PC-3 (cell line): ENCODE measurements at regions not wholly inside any gene's neighbourhood (a gene's known extent, or its start where the extent isn't known, plus 50 kb on each side); places are given as distances from the start of the nearest gene placed in this dataset.

ENCODE experiments used
- ATAC-seq: fragments of 200-7000 bp; cut with Tn5 transposase; 2 replicates; pipeline ENCODE4 v1.9.1; 2020; ENCODE audit warnings: mild to moderate bottlenecking, moderate library complexity
- BruUV-seq: library from RNA; stranded (reverse); fragments of 400-500 nt; replicated peaks from 2 replicates; lab custom pipeline; 2021; lab: Mats Ljungman, UMichigan
- CTCF ChIA-PET: fragments of 300-600 bp; sonication (Branson Sonifier 250); formaldehyde crosslinking; loops from one replicate; lab custom pipeline; 2022; ENCODE audit warnings: antibody characterized with exemption; lab: Charles Lee
- POLR2A ChIA-PET: fragments of 300-600 bp; sonication (Branson Sonifier 250); formaldehyde crosslinking; loops from one replicate; lab custom pipeline; 2022; ENCODE audit warnings: antibody characterized with exemption; ENCODE audit not compliant: unreplicated experiment; lab: Charles Lee
- DNase-seq: peaks from one replicate; pipeline ENCODE4 v3.0.0-alpha.2; 2015
- H2AFZ ChIP-seq: fragments of 300-600 bp; sonication (generic); 2 replicates; pipeline ENCODE4 v1.6.0; 2016; ENCODE audit warnings: antibody characterized with exemption, low read length
- H3F3A ChIP-seq: fragments of 300-600 bp; sonication (generic); one replicate; pipeline ENCODE4 v1.6.0; 2017; ENCODE audit warnings: antibody characterized with exemption, low read length, control low read depth, mild to moderate bottlenecking; ENCODE audit not compliant: unreplicated experiment
- H3K27ac ChIP-seq: fragments of 300-600 bp; sonication (generic); 2 replicates; pipeline ENCODE4 v1.5.1; 2016; ENCODE audit warnings: mild to moderate bottlenecking, low read length
- H3K27me3 ChIP-seq: fragments of 300-600 bp; sonication (generic); 2 replicates; pipeline ENCODE4 v1.6.1; 2016; ENCODE audit warnings: low read length, mixed read lengths
- H3K36me3 ChIP-seq: fragments of 300-600 bp; sonication (generic); 2 replicates; pipeline ENCODE4 v1.6.1; 2016; ENCODE audit warnings: low read depth, mixed run types, low read length, mixed read lengths
- H3K4me1 ChIP-seq: fragments of 300-600 bp; sonication (generic); 2 replicates; pipeline ENCODE4 v1.5.1; 2016; ENCODE audit warnings: low read length; ENCODE audit not compliant: insufficient read depth
- H3K4me2 ChIP-seq: fragments of 300-600 bp; sonication (generic); 2 replicates; pipeline ENCODE4 v1.6.0; 2016; ENCODE audit warnings: low read length
- H3K4me3 ChIP-seq: fragments of 300-600 bp; sonication (generic); 2 replicates; pipeline ENCODE4 v1.5.1; 2016; ENCODE audit warnings: mild to moderate bottlenecking, low read length, mixed read lengths
- H3K79me2 ChIP-seq: fragments of 300-600 bp; sonication (generic); 2 replicates; pipeline ENCODE4 v1.6.1; 2017; ENCODE audit warnings: low read length, mixed read lengths
- H3K9ac ChIP-seq: fragments of 300-600 bp; sonication (generic); 2 replicates; pipeline ENCODE4 v1.6.0; 2016; ENCODE audit warnings: mild to moderate bottlenecking, low read length
- H3K9me2 ChIP-seq: fragments of 300-600 bp; sonication (generic); replicated peaks from 2 replicates; pipeline ENCODE4 v1.6.1; 2016; ENCODE audit warnings: mixed run types, low read length, mixed read lengths
- H3K9me3 ChIP-seq: fragments of 300-600 bp; sonication (generic); 2 replicates; pipeline ENCODE4 v1.6.1; 2016; ENCODE audit warnings: low read length, mixed read lengths
- H4K20me1 ChIP-seq: fragments of 300-600 bp; sonication (generic); 2 replicates; pipeline ENCODE4 v1.6.1; 2016; ENCODE audit warnings: low read length, mixed read lengths
- CTCF ChIP-seq: fragments of 300-600 bp; sonication (generic); conservative IDR thresholded peaks from 2 replicates; pipeline ENCODE4 v1.5.1; 2017; ENCODE audit warnings: antibody characterized with exemption, low read depth, mild to moderate bottlenecking, low read length
- EZH2 ChIP-seq: fragments of 300-600 bp; sonication (generic); IDR thresholded peaks from one replicate; pipeline ENCODE4 v1.6.1; 2017; ENCODE audit warnings: antibody characterized with exemption, mild to moderate bottlenecking, low read length; ENCODE audit not compliant: unreplicated experiment
- EZH2phosphoT487 ChIP-seq: fragments of 300-600 bp; sonication (generic); IDR thresholded peaks from 2 replicates; pipeline ENCODE4 v1.6.1; 2018; ENCODE audit warnings: mild to moderate bottlenecking, antibody characterized with exemption, low read length, borderline replicate concordance
- intact Hi-C: fragments of 100-400 bp; cut with micrococcal nuclease; formaldehyde crosslinking; loops from 2 replicates; pipeline ENCODE4 v1.9.0; 2023

GRCh38 chr5:155299386-155300005 is 285.9 kb downstream of the KIF4B start:
- ChIA-PET POLR2A (no interaction called here), CTCF (no interaction called here)
- H2AFZ ChIP-seq: no peak overlapping the region
- ATAC-seq (no peak), DNase-seq (no peak)
- H3K4me2 ChIP-seq: no peak overlapping the region
- H3K4me1 ChIP-seq: no peaks in the 10 kb centered on the region
- H3K27me3 ChIP-seq: no peaks in the 10 kb centered on the region
- no peak overlapping the region for H3K9ac ChIP-seq
- BruUV-seq: no TSS peak
- H3K36me3 ChIP-seq: no peaks in the 10 kb centered on the region
- H3F3A ChIP-seq: no peaks in the 10 kb centered on the region
- no peaks in the 10 kb centered on the region for H4K20me1 ChIP-seq
- intact Hi-C loops: no loop called here
- H3K9me2 ChIP-seq: no peaks in the 10 kb centered on the region
- no peak overlapping the region for H3K27ac ChIP-seq
- TF ChIP-seq CTCF: no peak
- TF ChIP-seq EZH2: no peak
- TF ChIP-seq EZH2phosphoT487: no peak
- H3K4me3 ChIP-seq: no peak overlapping the region
- H3K79me2 ChIP-seq: no peaks in the 10 kb centered on the region
- no peaks in the 10 kb centered on the region for H3K9me3 ChIP-seq

GRCh38 chr5:155303120-155303519 is 289.6 kb downstream of the KIF4B start:
- intact Hi-C loops: no loop called here
- Histone ChIP-seq H3K79me2 (no peaks in the 10 kb centered on the region), H3K4me2 (no peak overlapping the region), H3K27me3 (no peaks in the 10 kb centered on the region), H3F3A (no peaks in the 10 kb centered on the region), H3K4me3 (no peak overlapping the region), H3K27ac (no peak overlapping the region), H3K36me3 (no peaks in the 10 kb centered on the region), H3K4me1 (no peaks in the 10 kb centered on the region), H2AFZ (no peak overlapping the region), H3K9me3 (no peaks in the 10 kb centered on the region), H4K20me1 (no peaks in the 10 kb centered on the region), H3K9me2 (no peaks in the 10 kb centered on the region), H3K9ac (no peak overlapping the region)
- ChIA-PET POLR2A (no interaction called here), CTCF (no interaction called here)
- DNase-seq (no peak), ATAC-seq (no peak)
- TF ChIP-seq CTCF: no peak
- no peak for TF ChIP-seq EZH2
- no peak for TF ChIP-seq EZH2phosphoT487
- no TSS peak for BruUV-seq

GRCh38 chr5:155307229-155307628 is 293.7 kb downstream of the KIF4B start:
- Histone ChIP-seq H4K20me1 (no peaks in the 10 kb centered on the region), H3K9ac (no peak overlapping the region), H3F3A (no peaks in the 10 kb centered on the region), H3K9me2 (no peaks in the 10 kb centered on the region), H3K4me2 (no peak overlapping the region), H3K79me2 (no peaks in the 10 kb centered on the region), H2AFZ (no peak overlapping the region), H3K27ac (no peak overlapping the region), H3K27me3 (no peaks in the 10 kb centered on the region), H3K36me3 (no peaks in the 10 kb centered on the region), H3K4me1 (no peaks in the 10 kb centered on the region), H3K4me3 (no peak overlapping the region), H3K9me3 (no peaks in the 10 kb centered on the region)
- ATAC-seq (no peak), DNase-seq (no peak)
- no TSS peak for BruUV-seq
- ChIA-PET CTCF (no interaction called here), POLR2A (no interaction called here)
- TF ChIP-seq EZH2phosphoT487 (no peak), EZH2 (no peak), CTCF (no peak)
- intact Hi-C loops: no loop called here
